ENCODE measurements at regions not wholly inside any gene's neighbourhood (a gene's known extent, or its start where the extent isn't known, plus 50 kb on each side); places are given as distances from the start of the nearest gene placed in this dataset.

GRCh38 chr11:19649751-19650150 is 62.9 kb upstream of the NAV2 start:
- FAIRE-seq (no peak), DNase-seq (ENCODE audit: low read depth, low spot score) (no peak)
- H4K20me1 ChIP-seq (replicated peaks; ENCODE audit: control insufficient read depth, extremely low read depth, insufficient read depth, low read length), result no peaks in the 10 kb centered on the region
- H3K9me1 ChIP-seq (replicated peaks; ENCODE audit: control insufficient read depth, extremely low read depth, insufficient read depth, low read length), result no peaks in the 10 kb centered on the region
- no peak overlapping the region for H2AFZ ChIP-seq (ENCODE audit: low read depth, low read length)
- TF ChIP-seq GATA2 (IDR thresholded peaks at IDR 0.05; ENCODE audit: insufficient read depth, insufficient read length, low read depth, low read length) (no peak), POLR2AphosphoS5 (IDR thresholded peaks at IDR 0.05; ENCODE audit: insufficient read depth, low read depth, low read length) (no peak), POLR2A (IDR thresholded peaks at IDR 0.05; ENCODE audit: low read depth, low read length) (no peak), MYC (IDR thresholded peaks at IDR 0.05; ENCODE audit: low read depth, low read length) (no peak), CTCF (IDR thresholded peaks at IDR 0.05; ENCODE audit: extremely low read depth in 1 of 2, insufficient read depth in 1 of 2, low read depth in 1 of 2, low read length in 2 of 2) (no peak), JUN (IDR thresholded peaks at IDR 0.05; ENCODE audit: borderline replicate concordance, insufficient read depth, insufficient read length, low read depth) (no peak), EZH2 (IDR thresholded peaks at IDR 0.05; ENCODE audit: borderline replicate concordance, low read depth, low read length, severe bottlenecking) (no peak), FOS (IDR thresholded peaks at IDR 0.05; ENCODE audit: borderline replicate concordance, insufficient read depth, low read length) (no peak), MAX (IDR thresholded peaks at IDR 0.05; ENCODE audit: insufficient read depth, insufficient read length) (no peak)
- no peaks in the 10 kb centered on the region for H3K36me3 ChIP-seq (ENCODE audit: control insufficient read depth in 2 of 2, extremely low read depth in 1 of 2, insufficient read depth in 2 of 2, low read length in 2 of 2)
- no peaks in the 10 kb centered on the region for H3K27me3 ChIP-seq (ENCODE audit: control insufficient read depth in 2 of 2, insufficient read depth in 2 of 2, low read length in 2 of 2)
- H3K4me2 ChIP-seq (ENCODE audit: insufficient read depth, low read length), result no peak overlapping the region
- intact Hi-C loops (cut with micrococcal nuclease), result no loop called here
- H3K4me1 ChIP-seq (ENCODE audit: control insufficient read depth, extremely low read depth, insufficient read depth, low read length), result no peaks in the 10 kb centered on the region
- CTCF ChIA-PET, result interaction anchor here (1.5 kb wide), 1 partner anchor 52 kb away, joined by 7 read pairs; no protein-coding TSS in a partner anchor
- dilution Hi-C loops (cut with MboI; ENCODE audit: extremely low pct_ligation_motif_present, low sequenced_read_pairs), result no loop called here
- BruUV-seq (replicated peaks), result no TSS peak
- no peak overlapping the region for H3K27ac ChIP-seq (ENCODE audit: insufficient read depth, low read depth, low read length)
- no peaks in the 10 kb centered on the region for H3K79me2 ChIP-seq (ENCODE audit: control insufficient read depth, insufficient read depth, low read length)
- H3K9me3 ChIP-seq (replicated peaks; ENCODE audit: control insufficient read depth, insufficient read depth, low read length), result no peaks in the 10 kb centered on the region
- H3K4me3 ChIP-seq (replicated peaks in 1 of 3; ENCODE audit: insufficient read depth in 1 of 3, low read depth in 1 of 3, low read length in 3 of 3), result no peak overlapping the region
- POLR2A ChIA-PET, result no interaction called here
- H3K9ac ChIP-seq (replicated peaks; ENCODE audit: extremely low read depth, insufficient read depth, low read length), result no peak overlapping the region

Measured in endothelial cell of umbilical vein (primary cell).